ENCODE measurements at regions not wholly inside any gene's neighbourhood (a gene's known extent, or its start where the extent isn't known, plus 50 kb on each side); places are given as distances from the start of the nearest gene placed in this dataset.

GRCh38 chr6:139588076-139588639 lies 213.7 kb upstream of the CITED2 start (continued):
- TF ChIP-seq CUX1 (CRISPR knock-in tag; IDR thresholded peaks at IDR 0.05) (0 out of 2 replicates have a peak, but pooled peaks have one; percentile 83), MBD1 (CRISPR knock-in tag; IDR thresholded peaks at IDR 0.05) (no peak), DPF2 (IDR thresholded peaks at IDR 0.05) (peak; percentile 59), SIRT6 (IDR thresholded peaks at IDR 0.05; ENCODE audit: low read depth, low read length) (no peak), KLF10 (CRISPR knock-in tag; IDR thresholded peaks at IDR 0.05) (no peak), IFI16 (CRISPR knock-in tag; IDR thresholded peaks at IDR 0.05) (no peak), CXXC5 (CRISPR knock-in tag; IDR thresholded peaks at IDR 0.05) (0 out of 2 replicates have a peak, but pooled peaks have one; percentile 19), USF2 (CRISPR knock-in tag; IDR thresholded peaks at IDR 0.05) (no peak), RBM15 (IDR thresholded peaks at IDR 0.05; ENCODE audit: insufficient read depth, low read length) (no peak), ZNF232 (CRISPR knock-in tag; IDR thresholded peaks at IDR 0.05) (no peak), ZFP30 (CRISPR knock-in tag; IDR thresholded peaks at IDR 0.05; ENCODE audit: borderline replicate concordance) (no peak), BRD4 (IDR thresholded peaks at IDR 0.05) (no peak), SIX5 (IDR thresholded peaks at IDR 0.05; ENCODE audit: borderline replicate concordance in 1 of 2, insufficient read depth in 1 of 2, low read depth in 1 of 2, low read length in 2 of 2) (no peak), RCOR1 (IDR thresholded peaks at IDR 0.05; ENCODE audit: borderline replicate concordance in 1 of 2, low read depth in 2 of 2, low read length in 2 of 2) (peak in 1 of 2 experiments; percentile 80; a peak in 2 of 4 replicates), HMG20B (CRISPR knock-in tag; IDR thresholded peaks at IDR 0.05) (no peak), IRF1 (CRISPR knock-in tag; IDR thresholded peaks at IDR 0.05; ENCODE audit: borderline replicate concordance) (no peak), CTCF (IDR thresholded peaks at IDR 0.05 in 2 of 3, conservative IDR thresholded peaks at IDR 0.05 in 1 of 3; ENCODE audit: insufficient read depth in 2 of 3, low read depth in 1 of 3, low read length in 3 of 3) (no peak), ZNF75A (CRISPR knock-in tag; IDR thresholded peaks at IDR 0.05) (no peak)

Measured in K562 (cell line).